H1 (cell line): ENCODE measurements at regions not wholly inside any gene's neighbourhood (a gene's known extent, or its start where the extent isn't known, plus 50 kb on each side); places are given as distances from the start of the nearest gene placed in this dataset.
A peak's percentile ranks its signal among the peaks of the same experiment; 100 is the strongest.

Experiments
- CTCF ChIA-PET: fragments of 300-600 bp; sonication (Branson Sonifier 250); formaldehyde crosslinking; loops from one replicate; lab custom pipeline; 2021; ENCODE audit not compliant: partially characterized antibody; lab: Charles Lee
- POLR2A ChIA-PET: fragments of 300-600 bp; sonication (Branson Sonifier 250); formaldehyde crosslinking; loops from one replicate; lab custom pipeline; 2021; ENCODE audit warnings: inconsistent platforms; ENCODE audit not compliant: partially characterized antibody; lab: Charles Lee
- DNase-seq, 2 experiments: peaks; one replicate each; pipeline versions ENCODE4 v3.0.0 to v3.0.0-alpha.2; 2010 to 2022; ENCODE audit warnings: low spot score in 2 of 2, low read depth in 1 of 2, mixed read lengths in 1 of 2
- FAIRE-seq: peaks from 2 replicates; lab custom pipeline; 2011; peaks lifted over from hg19 to GRCh38; lab: Jason Lieb, UNC
- H2AFZ ChIP-seq: 2 replicates; pipeline ENCODE4 v1.8.1; 2012; ENCODE audit warnings: low read length, inconsistent platforms
- H2AK5ac ChIP-seq: 2 replicates; pipeline ENCODE4 v1.6.1; 2013; ENCODE audit warnings: low read depth, low read length
- H2BK120ac ChIP-seq: replicated peaks from 2 replicates; pipeline ENCODE3; 2013; ENCODE audit warnings: low read depth, low read length, inconsistent platforms
- H2BK12ac ChIP-seq: 2 replicates; pipeline ENCODE4 v1.6.1; 2013; ENCODE audit warnings: low read depth, low read length
- H2BK15ac ChIP-seq: 2 replicates; pipeline ENCODE4 v1.6.1; 2013; ENCODE audit warnings: low read length
- H2BK20ac ChIP-seq: 2 replicates; pipeline ENCODE4 v1.6.1; 2013; ENCODE audit warnings: low read length
- H2BK5ac ChIP-seq: 2 replicates; pipeline ENCODE4 v1.6.1; 2013; ENCODE audit warnings: low read depth, low read length
- H3K14ac ChIP-seq: 2 replicates; pipeline ENCODE4 v1.6.1; 2013; ENCODE audit warnings: inconsistent platforms; ENCODE audit not compliant: insufficient read length
- H3K18ac ChIP-seq: 2 replicates; pipeline ENCODE4 v1.6.1; 2013; ENCODE audit warnings: low read length; ENCODE audit errors: extremely low read depth
- H3K23ac ChIP-seq: 2 replicates; pipeline ENCODE4 v1.6.1; 2013; ENCODE audit warnings: inconsistent platforms; ENCODE audit not compliant: insufficient read length
- H3K23me2 ChIP-seq: 2 replicates; pipeline ENCODE4 v1.6.1; 2013; ENCODE audit warnings: low read depth, low read length
- H3K27ac ChIP-seq: 2 replicates; pipeline ENCODE4 v1.6.1; 2011; ENCODE audit warnings: low read depth, low read length, inconsistent platforms
- H3K27me3 ChIP-seq, 4 experiments: replicated peaks in 1 of 4; 1 replicate in 1 of 4; 2 replicates in 3 of 4; pipeline versions ENCODE4 v1.6.1 to v1.8.1; 2011 to 2013; ENCODE audit warnings: low read length in 3 of 4, mild to moderate bottlenecking in 3 of 4, inconsistent platforms in 2 of 4, mixed read lengths in 2 of 4, moderate library complexity in 1 of 4; ENCODE audit not compliant: control insufficient read depth in 3 of 4, insufficient read depth in 3 of 4; ENCODE audit errors: extremely low read depth in 1 of 4
- H3K36me3 ChIP-seq, 4 experiments: 2 replicates each; pipeline versions ENCODE4 v1.6.1 to v1.8.1; 2011 to 2013; ENCODE audit warnings: mild to moderate bottlenecking in 4 of 4, low read length in 3 of 4, moderate library complexity in 2 of 4, control low read depth in 1 of 4, inconsistent platforms in 1 of 4; ENCODE audit not compliant: insufficient read depth in 4 of 4, control insufficient read depth in 2 of 4
- H3K4ac ChIP-seq: replicated peaks from 2 replicates; pipeline ENCODE3; 2013; ENCODE audit warnings: low read length, low read depth, mixed read lengths, inconsistent platforms; ENCODE audit not compliant: insufficient read length
- H3K4me1 ChIP-seq, 4 experiments: replicated peaks in 1 of 4; 1 replicate in 1 of 4; 2 replicates in 3 of 4; pipeline versions ENCODE4 v1.6.1 to v1.8.1; 2011 to 2013; ENCODE audit warnings: low read length in 3 of 4, inconsistent platforms in 2 of 4, mixed read lengths in 1 of 4; ENCODE audit not compliant: insufficient read depth in 4 of 4, control insufficient read depth in 3 of 4
- H3K4me2 ChIP-seq, 2 experiments: 2 replicates each; pipeline versions ENCODE4 v1.6.1 to v1.8.1; 2011 to 2013; ENCODE audit warnings: low read depth in 2 of 2, low read length in 2 of 2, control low read depth in 1 of 2, inconsistent platforms in 1 of 2, mild to moderate bottlenecking in 1 of 2; ENCODE audit not compliant: insufficient read depth in 1 of 2
- H3K4me3 ChIP-seq, 4 experiments: fragments of 200-600, 300-600 bp in 1 of 4; sonication (generic), shearing (Covaris generic), sonication (Bioruptor Twin) in 1 of 4; 2 replicates each; pipeline versions ENCODE4 v1.5.1 to v1.8.1; 2011 to 2016; ENCODE audit warnings: low read length in 4 of 4, low read depth in 3 of 4, control low read depth in 2 of 4, inconsistent platforms in 2 of 4, mild to moderate bottlenecking in 2 of 4, mixed read lengths in 1 of 4, moderate library complexity in 1 of 4; ENCODE audit not compliant: insufficient read depth in 2 of 4; ENCODE audit errors: extremely low read depth in 1 of 4
- H3K56ac ChIP-seq: replicated peaks from 2 replicates; pipeline ENCODE3; 2013; ENCODE audit warnings: low read depth, mild to moderate bottlenecking, mixed read lengths, low read length, inconsistent platforms; ENCODE audit not compliant: insufficient read length
- H3K79me1 ChIP-seq: 2 replicates; pipeline ENCODE4 v1.6.1; 2013; ENCODE audit warnings: low read depth, low read length, control low read depth
- H3K79me2 ChIP-seq, 2 experiments: 2 replicates each; pipeline versions ENCODE4 v1.6.1 to v1.8.1; 2012 to 2013; ENCODE audit warnings: low read length in 2 of 2, mild to moderate bottlenecking in 2 of 2, inconsistent platforms in 1 of 2; ENCODE audit not compliant: insufficient read depth in 2 of 2, control insufficient read depth in 1 of 2
- H3K9ac ChIP-seq, 4 experiments: replicated peaks in 1 of 4; 1 replicate in 1 of 4; 2 replicates in 3 of 4; pipeline versions ENCODE4 v1.6.1 to v1.8.1; 2011 to 2013; ENCODE audit warnings: low read depth in 3 of 4, low read length in 3 of 4, control low read depth in 2 of 4, mild to moderate bottlenecking in 2 of 4, moderate library complexity in 2 of 4, inconsistent platforms in 1 of 4; ENCODE audit errors: extremely low read depth in 1 of 4
- H3K9me3 ChIP-seq, 2 experiments: 2 replicates each; pipeline versions ENCODE4 v1.6.1 to v1.8.1; 2012 to 2013; ENCODE audit warnings: mild to moderate bottlenecking in 2 of 2, moderate library complexity in 2 of 2, control low read depth in 1 of 2, inconsistent platforms in 1 of 2, low read depth in 1 of 2, low read length in 1 of 2, mixed read lengths in 1 of 2; ENCODE audit not compliant: insufficient read depth in 2 of 2
- H4K20me1 ChIP-seq, 2 experiments: replicated peaks in 1 of 2; 2 replicates each; pipeline versions ENCODE3 to v1.8.1; 2011 to 2013; ENCODE audit warnings: inconsistent platforms in 2 of 2, low read length in 2 of 2, mild to moderate bottlenecking in 1 of 2; ENCODE audit not compliant: insufficient read depth in 2 of 2, control insufficient read depth in 1 of 2
- H4K5ac ChIP-seq: 2 replicates; pipeline ENCODE4 v1.6.1; 2013; ENCODE audit warnings: low read length, low read depth, mixed read lengths, inconsistent platforms; ENCODE audit not compliant: insufficient read length
- H4K8ac ChIP-seq: 2 replicates; pipeline ENCODE4 v1.8.0; 2013; ENCODE audit warnings: mild to moderate bottlenecking, moderate library complexity, low read length, inconsistent platforms; ENCODE audit not compliant: insufficient read depth; ENCODE audit errors: extremely low read depth
- H4K91ac ChIP-seq: replicated peaks from 2 replicates; pipeline ENCODE3; 2013; ENCODE audit warnings: low read length, mixed read lengths, inconsistent platforms; ENCODE audit not compliant: insufficient read length
- ATF3 ChIP-seq: IDR thresholded peaks from 2 replicates; pipeline ENCODE4 v1.6.1; 2011; ENCODE audit warnings: low read depth, mild to moderate bottlenecking, low read length; ENCODE audit not compliant: insufficient read depth
- CHD2 ChIP-seq: IDR thresholded peaks from 2 replicates; pipeline ENCODE4 v1.6.1; 2012; ENCODE audit warnings: low read length, improper control_type of control experiment
- CREB1 ChIP-seq: IDR thresholded peaks from 2 replicates; pipeline ENCODE4 v1.6.1; 2012; ENCODE audit warnings: inconsistent platforms
- CTCF ChIP-seq, 3 experiments: IDR thresholded peaks; 1 replicate in 2 of 3; 2 replicates in 1 of 3; pipeline versions ENCODE4 v1.5.1 to v1.6.1; 2011; ENCODE audit warnings: low read length in 3 of 3, mild to moderate bottlenecking in 3 of 3, inconsistent platforms in 2 of 3, low read depth in 1 of 3, moderate library complexity in 1 of 3; ENCODE audit not compliant: insufficient read depth in 1 of 3; ENCODE audit errors: control extremely low read depth in 1 of 3
- FOSL1 ChIP-seq: IDR thresholded peaks from 2 replicates; pipeline ENCODE4 v1.6.1; 2011; ENCODE audit warnings: mild to moderate bottlenecking, low read depth, low read length, moderate library complexity; ENCODE audit not compliant: insufficient read depth
- MAX ChIP-seq: IDR thresholded peaks from 2 replicates; pipeline ENCODE4 v1.6.1; 2012; ENCODE audit warnings: inconsistent platforms
- POLR2AphosphoS5 ChIP-seq: IDR thresholded peaks from 2 replicates; pipeline ENCODE4 v1.6.1; 2011; ENCODE audit warnings: low read depth, low read length
- RAD21 ChIP-seq, 2 experiments: IDR thresholded peaks in 1 of 2; conservative IDR thresholded peaks in 1 of 2; 2 replicates each; pipeline ENCODE4 v1.6.1; 2011; ENCODE audit warnings: low read depth in 2 of 2, low read length in 2 of 2, improper control_type of control experiment in 1 of 2, inconsistent platforms in 1 of 2, mild to moderate bottlenecking in 1 of 2, moderate library complexity in 1 of 2
- RFX5 ChIP-seq: IDR thresholded peaks from 2 replicates; pipeline ENCODE4 v1.6.1; 2011; ENCODE audit warnings: low read depth, low read length, improper control_type of control experiment, borderline replicate concordance
- SIX5 ChIP-seq: IDR thresholded peaks from 2 replicates; pipeline ENCODE4 v1.6.1; 2011; ENCODE audit warnings: mild to moderate bottlenecking, low read depth, low read length
- TCF12 ChIP-seq: IDR thresholded peaks from 2 replicates; pipeline ENCODE4 v1.6.1; 2011; ENCODE audit warnings: low read depth, mild to moderate bottlenecking, low read length
- WGBS, 2 experiments: shearing (Covaris generic) in 1 of 2; methylation state at CpG; one replicate each; pipeline versions ENCODE4 v1.1.6 to v1.1.7; 2013 to 2015; ENCODE audit warnings: low lambda C conversion rate in 2 of 2, mixed read lengths in 2 of 2, inconsistent platforms in 1 of 2, low coverage in 1 of 2, missing lambda C conversion rate in 1 of 2; ENCODE audit not compliant: insufficient replicate concordance in 2 of 2, insufficient coverage in 1 of 2, insufficient read length in 1 of 2; ENCODE audit errors: extremely low coverage in 1 of 2, missing lambda C conversion rate in 1 of 2; 5-methylcytosine and 5-hydroxymethylcytosine counted together

- no peak overlapping the region for H4K91ac ChIP-seq
- 66% methylated on average over 8 of the region's 8 CpGs; no CpG with 5 or more reads in 1 of the 2 experiments for WGBS, 2 experiments
- no peaks in the 10 kb centered on the region for H3K79me1 ChIP-seq
- H3K14ac ChIP-seq = no peak overlapping the region
- no peak overlapping the region for H4K5ac ChIP-seq
- H3K4me1 ChIP-seq = no peaks in the 10 kb centered on the region
- peak; percentile 35; the same call in 1 of the 2 replicates for TF ChIP-seq MAX
- no peak for TF ChIP-seq TCF12
- TF ChIP-seq FOSL1 = no peak
- TF ChIP-seq POLR2AphosphoS5 = no peak
- TF ChIP-seq SIX5 = no peak
- no peak for TF ChIP-seq ATF3
- no peak for TF ChIP-seq RFX5
- peak; percentile 68 to 76 for TF ChIP-seq RAD21 (IDR thresholded peaks at IDR 0.05 in 1 of 2, conservative IDR thresholded peaks at IDR 0.05 in 1 of 2; ENCODE audit: low read depth in 2 of 2, low read length in 2 of 2)
- no peak for TF ChIP-seq CHD2
- TF ChIP-seq CTCF (IDR thresholded peaks at IDR 0.05; ENCODE audit: control extremely low read depth in 1 of 3, insufficient read depth in 1 of 3, low read depth in 1 of 3, low read length in 3 of 3) = peak; percentile 66 to 82 (median 73)
- peak; percentile 32; the same call in 1 of the 2 replicates for TF ChIP-seq CREB1
- no peak overlapping the region for H3K9ac ChIP-seq
- H4K8ac ChIP-seq = no peak overlapping the region
- H2BK12ac ChIP-seq = no peak overlapping the region
- no peak overlapping the region for H2BK20ac ChIP-seq
- H3K23me2 ChIP-seq = no peaks in the 10 kb centered on the region
- H3K4me3 ChIP-seq = no peak overlapping the region
- no peak overlapping the region for H3K56ac ChIP-seq
- CTCF ChIA-PET = interaction anchor here (0.7 to 1.8 kb wide), 4 partner anchors 12 to 253 kb away, joined by 3 to 4 read pairs (median 4); no protein-coding TSS in a partner anchor
- peak; percentile 54 to 68 for DNase-seq
- H3K79me2 ChIP-seq = no peaks in the 10 kb centered on the region
- no peak overlapping the region for H2BK120ac ChIP-seq
- no peak overlapping the region for H3K27ac ChIP-seq
- H3K36me3 ChIP-seq = no peaks in the 10 kb centered on the region
- peaks cover 5 to 7% of the 10 kb centered on the region in 2 experiments for H3K9me3 ChIP-seq
- no peak overlapping the region for H3K4ac ChIP-seq
- no peak overlapping the region for H2BK5ac ChIP-seq
- no peak overlapping the region for H3K18ac ChIP-seq
- H2BK15ac ChIP-seq = no peak overlapping the region
- no peak overlapping the region for H3K23ac ChIP-seq
- no peaks in the 10 kb centered on the region for H3K27me3 ChIP-seq
- no peak overlapping the region for H2AK5ac ChIP-seq
- no peaks in the 10 kb centered on the region for H4K20me1 ChIP-seq
- FAIRE-seq = peak; percentile 7
- no peak overlapping the region for H3K4me2 ChIP-seq
- H2AFZ ChIP-seq = peak overlapping the region; percentile 27; the same call in 1 of the 2 replicates
- POLR2A ChIA-PET = no interaction called here
These were observed 1080.6 kb downstream of the PCDH17 start for GRCh38 chr13:58712191-58712590.
